ENCODE measurements at regions not wholly inside any gene's neighbourhood (a gene's known extent, or its start where the extent isn't known, plus 50 kb on each side); places are given as distances from the start of the nearest gene placed in this dataset.
"Not testable (repeated sequence)": the region's sequence is repeated elsewhere in the genome, so short reads cannot be mapped to it uniquely, and the experiment has no call there.

DNA sequence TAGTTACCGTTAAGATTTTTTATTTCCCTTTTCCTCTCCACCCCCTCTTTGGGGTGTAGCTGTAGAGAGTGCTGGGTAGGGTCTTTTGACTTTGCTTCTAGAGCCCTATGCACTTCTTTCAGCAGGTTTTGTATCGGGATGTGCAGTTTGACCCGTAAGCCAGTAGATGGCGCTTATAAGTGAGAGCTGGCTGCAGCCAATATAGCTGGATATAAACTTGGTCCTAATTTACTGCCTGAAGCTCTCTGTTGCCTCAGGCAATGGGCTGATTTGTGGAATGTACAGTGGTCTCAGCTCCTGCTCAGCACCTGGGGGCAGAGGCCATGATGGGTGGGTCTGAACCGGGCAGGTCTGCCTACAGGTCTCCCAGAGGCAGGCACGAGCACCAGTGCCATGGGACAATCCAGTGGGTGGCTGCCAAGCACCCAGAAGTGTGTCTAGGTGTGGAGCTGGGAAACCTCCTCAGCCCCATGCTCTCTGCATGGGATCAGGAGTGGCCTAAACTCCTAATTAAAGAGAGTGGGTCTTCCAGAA lies 146.5 kb downstream of the SPANXN1 start:
- DNase-seq (ENCODE audit: low spot score): no peak

DNA sequence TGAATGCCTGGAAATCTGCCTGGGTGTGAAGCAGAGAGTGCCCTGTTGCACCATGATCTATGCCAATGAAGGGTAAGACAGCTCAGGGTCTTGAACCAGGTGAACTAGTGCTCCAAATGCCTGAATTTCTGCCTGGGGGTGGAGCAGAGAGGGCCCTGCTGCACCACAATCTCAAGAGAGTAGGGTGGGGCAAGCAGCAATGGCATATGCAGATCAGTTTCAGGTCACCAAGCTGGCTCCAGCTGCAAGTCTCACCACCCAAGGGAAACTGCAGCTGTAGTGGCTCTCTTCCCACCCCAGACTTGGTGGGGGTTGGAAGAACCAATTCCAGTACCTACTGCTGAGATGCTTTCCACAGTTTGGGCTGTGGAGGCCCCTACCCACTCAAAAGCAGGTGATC lies 147.0 kb downstream of the SPANXN1 start:
- DNase-seq (ENCODE audit: low spot score): no peak

DNA sequence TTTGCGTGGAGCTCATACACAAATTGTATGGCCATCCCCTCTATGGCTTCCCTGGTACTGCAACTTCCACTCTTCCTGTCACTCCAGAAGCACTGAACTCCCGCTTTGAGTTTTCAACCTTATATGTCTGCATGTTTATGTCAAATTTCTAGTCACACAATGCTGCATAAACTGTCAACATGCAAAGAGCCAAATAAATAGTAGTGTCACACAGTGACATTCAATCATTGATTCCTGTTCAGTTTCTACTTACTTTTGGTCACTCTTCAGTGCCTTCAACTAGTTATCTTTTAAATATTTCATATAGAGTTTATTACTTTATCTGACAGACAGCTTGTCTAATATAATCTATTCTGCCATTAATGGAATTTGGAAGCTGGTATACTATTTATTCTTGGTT lies 149.3 kb downstream of the SPANXN1 start:
- no peak for DNase-seq (ENCODE audit: low spot score)

DNA sequence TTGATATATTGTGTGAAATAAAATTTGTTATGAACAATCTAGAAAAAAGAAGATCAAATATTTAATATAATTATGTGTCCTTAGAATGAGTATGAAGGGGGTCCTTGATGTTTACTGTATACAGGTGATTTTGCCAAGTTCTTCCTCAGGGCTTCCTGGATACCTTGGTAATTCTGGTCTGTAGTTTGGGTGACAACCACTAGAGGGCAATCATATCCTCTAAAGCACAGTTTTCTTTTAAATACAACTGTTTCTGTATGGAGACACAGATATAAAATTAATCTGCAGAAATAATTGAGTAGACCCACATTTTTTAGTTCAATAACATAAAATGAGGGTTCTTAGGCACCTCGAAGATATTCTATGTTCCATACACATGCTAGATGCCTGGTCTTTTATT lies 157.7 kb downstream of the SPANXN1 start:
- DNase-seq (ENCODE audit: low spot score): peak; percentile 30

DNA sequence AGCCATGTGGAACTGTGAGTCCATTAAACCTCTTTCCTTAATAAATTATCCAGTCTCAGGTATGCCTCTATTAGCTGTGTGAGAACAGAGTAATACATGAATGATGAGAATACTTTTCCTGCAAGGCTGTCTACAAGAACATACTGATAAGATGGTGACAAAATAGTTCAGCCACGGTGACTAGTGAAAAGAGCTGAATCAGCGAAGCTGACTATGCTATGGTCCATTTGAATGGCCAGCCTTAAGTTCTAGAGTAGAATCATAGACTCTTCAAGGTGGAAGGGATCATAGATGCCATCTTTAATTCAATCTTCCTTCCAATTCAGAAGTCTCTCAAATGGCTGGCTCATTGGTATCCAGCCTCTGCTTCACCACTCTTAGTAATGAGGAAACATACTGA lies 163.3 kb downstream of the SPANXN1 start:
- no peak for DNase-seq (ENCODE audit: low spot score)

- DNase-seq (ENCODE audit: low spot score): not testable (repeated sequence)
Observed at GRCh38 chrX:145436211-145436610, 188.9 kb downstream of the SPANXN1 start.

DNA sequence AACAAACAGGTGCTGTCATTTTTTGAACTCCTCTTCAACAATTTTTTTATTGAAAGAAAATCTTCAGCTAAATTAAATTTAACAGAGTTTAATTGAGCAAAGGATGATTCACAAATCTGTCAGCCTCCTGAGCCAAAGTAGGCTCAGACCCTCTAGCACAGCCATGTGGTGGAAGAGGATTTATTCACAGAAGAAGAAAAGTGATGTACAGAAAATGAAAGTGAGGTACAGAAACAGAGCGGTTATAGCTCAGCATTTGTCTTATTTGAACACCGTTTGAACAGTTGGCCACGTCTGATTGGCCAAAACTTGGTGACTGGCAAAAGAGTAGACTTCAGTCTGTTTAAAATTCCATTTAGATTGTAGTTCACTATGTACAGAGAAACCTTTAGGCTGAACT lies 217.3 kb downstream of the SPANXN1 start:
- no peak for DNase-seq (ENCODE audit: low spot score)

DNA sequence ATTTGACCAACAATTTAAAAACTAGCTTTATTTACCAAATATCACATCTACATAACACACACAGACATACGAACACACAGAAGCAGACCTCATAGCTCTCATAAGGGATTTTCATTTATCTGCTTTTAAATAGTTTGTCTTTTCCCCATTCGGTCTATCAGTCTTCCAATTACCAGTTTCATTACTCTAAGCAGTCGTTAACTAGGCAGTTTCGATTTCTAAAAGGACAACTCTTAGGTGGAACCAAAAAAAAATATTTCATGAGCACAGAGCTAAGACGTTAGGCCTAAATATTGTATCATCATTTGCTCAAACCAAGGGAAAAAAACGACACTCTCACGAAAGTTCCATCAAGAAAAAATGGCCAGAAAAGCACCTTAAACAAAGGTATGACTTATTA lies 228.4 kb downstream of the SPANXN1 start:
- DNase-seq (ENCODE audit: low spot score): no peak

GRCh38 chrX:145484740-145485139 lies 237.4 kb downstream of the SPANXN1 start:
- peak; percentile 9 for DNase-seq (ENCODE audit: low spot score)

DNA sequence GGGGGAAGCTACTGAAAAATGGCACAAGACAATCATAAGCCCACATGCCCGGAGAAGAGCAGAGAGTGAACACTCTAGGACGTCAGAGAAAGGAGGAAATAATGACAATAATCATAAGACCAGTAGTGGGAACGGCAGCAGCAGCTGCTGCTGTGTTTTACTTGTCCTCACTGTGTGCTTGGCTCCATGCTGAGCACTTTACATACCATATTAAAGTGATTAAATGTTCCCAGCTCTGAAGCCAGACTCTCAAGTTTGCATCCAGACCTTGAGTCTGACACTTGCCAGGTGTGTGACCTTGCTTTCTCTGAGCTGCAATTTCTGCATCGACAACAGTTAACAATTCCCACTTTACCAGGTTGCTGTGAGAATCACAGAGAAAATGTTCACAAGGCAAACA lies 255.4 kb downstream of the SPANXN1 start:
- DNase-seq (ENCODE audit: low spot score): no peak

DNA sequence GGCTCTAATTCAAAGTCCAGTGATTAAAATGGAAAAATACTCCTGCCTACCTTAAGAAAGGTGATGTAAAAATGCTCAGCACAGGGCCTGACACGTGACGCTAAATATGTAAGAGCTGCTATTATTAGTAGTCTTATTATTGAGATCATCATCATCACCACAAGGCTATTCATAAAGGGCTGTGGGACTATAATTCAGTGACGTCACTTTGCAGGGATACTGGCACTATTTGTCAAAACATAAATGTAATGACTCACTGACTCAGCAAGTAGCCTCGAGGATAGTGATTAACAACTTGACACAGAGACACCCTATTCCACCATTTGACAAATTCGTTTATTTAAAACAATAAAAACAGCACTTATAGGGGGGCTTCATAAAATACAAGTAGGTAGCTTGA lies 258.9 kb downstream of the SPANXN1 start:
- DNase-seq (ENCODE audit: low spot score): peak; percentile 27

DNA sequence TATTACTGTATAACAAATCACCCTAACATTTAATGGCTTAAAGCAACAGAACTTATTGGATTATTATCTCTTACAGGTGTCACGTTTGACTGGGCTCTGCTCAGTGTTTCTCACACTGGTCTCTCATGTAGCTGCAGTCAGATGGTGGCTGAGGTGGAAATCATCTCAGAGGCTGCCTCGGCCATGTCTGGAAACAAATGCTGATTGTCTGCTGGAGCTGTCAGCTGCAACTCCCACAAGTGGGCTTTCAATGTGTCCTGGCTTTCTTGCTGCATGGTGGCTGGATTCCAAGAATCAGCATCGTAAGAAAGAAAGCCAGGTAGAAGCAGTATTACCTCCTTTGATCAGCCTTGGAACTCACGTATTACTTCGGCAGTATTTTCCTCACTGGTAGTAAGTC lies 277.6 kb downstream of the SPANXN1 start:
- DNase-seq (ENCODE audit: low spot score): peak; percentile 3

GRCh38 chrX:145532176-145532780 lies 285.0 kb downstream of the SPANXN1 start:
- DNase-seq (ENCODE audit: low spot score): no peak

DNA sequence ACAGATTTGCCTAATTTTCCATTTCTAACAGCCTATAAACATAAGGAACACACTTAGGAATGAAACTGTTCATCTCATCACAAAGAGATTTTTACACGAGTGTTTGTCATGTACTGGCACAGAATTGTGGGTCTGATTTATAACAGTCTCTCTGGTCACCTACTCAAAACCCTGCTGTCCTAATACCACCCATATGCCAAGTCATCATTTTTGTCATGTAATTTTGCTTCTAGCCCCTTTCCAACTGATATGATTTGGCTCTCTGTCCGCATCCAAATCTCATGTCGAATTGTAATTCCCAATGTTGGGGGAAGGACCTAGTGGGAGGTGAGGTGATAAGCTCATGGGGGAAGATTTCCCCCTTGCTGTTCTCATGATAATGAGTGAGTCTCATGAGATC lies 284.1 kb upstream of the SLITRK2 start:
- DNase-seq (ENCODE audit: low spot score): no peak

DNA sequence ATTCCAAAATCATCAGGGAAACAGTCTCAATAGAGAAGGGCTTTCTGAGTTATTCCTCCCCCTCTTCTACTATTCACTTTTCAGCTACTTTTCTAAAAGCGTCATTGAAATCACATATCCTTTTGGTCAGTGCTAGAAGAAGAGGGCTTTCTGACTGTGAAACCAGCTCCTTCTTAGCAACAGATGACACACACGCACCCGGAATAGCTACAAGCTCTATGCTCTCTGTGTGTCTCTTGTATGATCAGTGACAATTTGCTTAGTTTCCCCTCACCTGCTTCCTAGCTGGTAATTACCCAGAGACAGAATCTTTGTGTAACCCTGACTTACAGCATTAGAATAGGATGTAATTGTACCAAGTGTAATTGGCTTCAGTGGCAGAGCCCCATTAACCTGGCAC lies 268.1 kb upstream of the SLITRK2 start:
- DNase-seq (ENCODE audit: low spot score): no peak

- peak; percentile 11 for DNase-seq (ENCODE audit: low spot score)
Observed at GRCh38 chrX:145552643-145553042, 265.0 kb upstream of the SLITRK2 start.

- DNase-seq (ENCODE audit: low spot score): no peak
Observed at GRCh38 chrX:145553702-145554101, 263.9 kb upstream of the SLITRK2 start.

DNA sequence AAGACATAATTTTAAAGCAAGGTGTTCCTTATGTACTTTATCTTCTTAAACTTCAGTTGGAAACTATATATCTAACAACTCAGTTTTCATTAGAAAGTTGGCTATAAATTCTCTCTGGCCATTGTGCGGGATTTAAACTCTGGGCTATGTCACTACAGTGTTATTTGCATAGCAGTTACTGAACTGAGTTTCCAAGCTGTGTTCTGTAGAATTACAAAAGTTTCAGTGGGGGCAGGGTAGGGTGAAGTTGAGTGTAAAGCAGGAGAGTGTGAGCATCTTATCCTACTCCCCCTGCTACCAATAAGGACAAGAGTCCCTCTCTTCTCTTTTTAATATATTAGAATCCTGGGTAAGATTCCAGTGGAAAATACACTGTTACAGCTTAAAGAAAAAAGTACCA lies 254.5 kb upstream of the SLITRK2 start:
- DNase-seq (ENCODE audit: low spot score): no peak

GRCh38 chrX:145609951-145610511 lies 207.6 kb upstream of the SLITRK2 start:
- DNase-seq (ENCODE audit: low spot score): peak; percentile 37

- DNase-seq (ENCODE audit: low spot score): no peak
Observed at GRCh38 chrX:145613894-145614293, 203.7 kb upstream of the SLITRK2 start.

DNA sequence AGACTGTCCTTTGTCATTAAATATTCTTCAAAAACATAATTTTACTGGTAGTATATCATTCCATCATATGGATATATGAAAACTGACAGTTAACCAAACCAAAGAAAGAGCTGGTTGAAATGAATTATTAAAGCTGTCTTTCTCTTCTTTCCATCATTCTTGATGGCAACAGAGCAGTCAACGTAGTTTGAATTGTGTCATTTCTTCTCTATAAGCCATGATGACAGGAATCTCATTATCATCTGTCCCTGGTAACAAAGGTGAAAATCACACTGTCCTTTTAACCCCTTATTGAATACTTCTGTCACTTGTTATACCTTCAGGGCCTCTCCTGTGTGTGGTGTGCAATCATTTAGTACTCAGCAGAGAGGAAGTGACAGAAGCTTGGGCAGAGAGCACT lies 197.0 kb upstream of the SLITRK2 start:
- no peak for DNase-seq (ENCODE audit: low spot score)

GRCh38 chrX:145623453-145623852 lies 194.2 kb upstream of the SLITRK2 start:
- DNase-seq (ENCODE audit: low spot score): no peak

GRCh38 chrX:145630081-145630480 lies 187.5 kb upstream of the SLITRK2 start:
- DNase-seq (ENCODE audit: low spot score): no peak

- DNase-seq (ENCODE audit: low spot score): no peak
Observed at GRCh38 chrX:145630806-145631435, 186.7 kb upstream of the SLITRK2 start.
